Right renal cortex interstitium (tissue), 3 donors: ENCODE measurements at regions not wholly inside any gene's neighbourhood (a gene's known extent, or its start where the extent isn't known, plus 50 kb on each side); places are given as distances from the start of the nearest gene placed in this dataset.
"Not testable (repeated sequence)": the region's sequence is repeated elsewhere in the genome, so short reads cannot be mapped to it uniquely, and the experiment has no call there.

ENCODE experiments used
- DNase-seq, 3 donors: peaks; one replicate each; pipeline ENCODE4 v3.0.0-alpha.2; 2013; ENCODE audit warnings: low read depth in 3 of 3, low spot score in 2 of 3

GRCh38 chr1:206403612-206404307 is 66.5 kb upstream of the IKBKE start:
- not testable (repeated sequence) for DNase-seq

GRCh38 chr1:206404309-206405027 is 65.8 kb upstream of the IKBKE start:
- not testable (repeated sequence) for DNase-seq

GRCh38 chr1:206405282-206405681 is 65.0 kb upstream of the IKBKE start:
- DNase-seq = not testable (repeated sequence)

- DNase-seq = not testable (repeated sequence)
These were observed 61.6 kb upstream of the IKBKE start for GRCh38 chr1:206408371-206409288.

GRCh38 chr1:206411321-206411720 is 59.0 kb upstream of the IKBKE start:
- no peak for DNase-seq

- DNase-seq = peak in 1 of 3 donors; percentile 12
These were observed 54.3 kb upstream of the IKBKE start for GRCh38 chr1:206415942-206416341.

GRCh38 chr1:206417774-206418614 is 52.3 kb upstream of the IKBKE start:
- DNase-seq = no peak

- DNase-seq = no peak
These were observed 51.0 kb upstream of the IKBKE start for GRCh38 chr1:206419250-206419649.

GRCh38 chr1:206419783-206420182 is 50.5 kb upstream of the IKBKE start:
- no peak for DNase-seq

- no peak for DNase-seq
These were observed 49.8 kb upstream of the IKBKE start for GRCh38 chr1:206420471-206420870.
